K562 (cell line): ENCODE measurements at regions not wholly inside any gene's neighbourhood (a gene's known extent, or its start where the extent isn't known, plus 50 kb on each side); places are given as distances from the start of the nearest gene placed in this dataset.

Source experiments
- ATAC-seq: fragments of 200-7000 bp; cut with Tn5 transposase; 3 replicates; pipeline ENCODE4 v1.9.1; 2020; ENCODE audit warnings: moderate library complexity
- BruUV-seq: library from RNA; stranded (reverse); fragments of 400-500 nt; replicated peaks from 2 replicates; lab custom pipeline; 2021; lab: Mats Ljungman, UMichigan
- CTCF ChIA-PET: fragments of 300-600 bp; formaldehyde crosslinking; extraction: SDS; loops from one replicate; lab custom pipeline; 2021; ENCODE audit warnings: low intra/inter-chr PET ratio; lab: Yijun Ruan, JAX
- POLR2A ChIA-PET: fragments of 300-600, 350-650 bp; sonication (Branson Sonifier 250); formaldehyde crosslinking; extraction: SDS; loops from one replicate; lab custom pipeline; 2021; ENCODE audit warnings: antibody characterized with exemption, inconsistent platforms; lab: Yijun Ruan, JAX
- DNase-seq, 4 experiments: peaks; one replicate each; pipeline versions ENCODE4 v3.0.0 to v3.0.0-alpha.2; 2011 to 2018; ENCODE audit warnings: low spot score in 3 of 4, mixed read lengths in 3 of 4; ENCODE audit errors: extremely low read depth in 1 of 4
- FAIRE-seq: peaks from 2 replicates; lab custom pipeline; 2011; peaks lifted over from hg19 to GRCh38; lab: Jason Lieb, UNC
- H2AFZ ChIP-seq: 2 replicates; pipeline ENCODE4 v1.6.0; 2011; ENCODE audit warnings: low read depth, low read length, control low read depth, inconsistent platforms
- H3K27ac ChIP-seq: fragments of 200-600 bp; 3 replicates; pipeline ENCODE4 v1.8.0; 2011; ENCODE audit warnings: low read depth, mild to moderate bottlenecking, control low read depth, inconsistent platforms, low read length, moderate library complexity, mixed read lengths; ENCODE audit errors: extremely low read depth
- H3K27me3 ChIP-seq, 2 experiments: fragments of 300-600 bp in 1 of 2; 2 replicates in 1 of 2; 3 replicates in 1 of 2; pipeline versions ENCODE4 v1.6.0 to v1.8.0; 2011; ENCODE audit warnings: inconsistent platforms in 2 of 2, low read length in 2 of 2, mild to moderate bottlenecking in 1 of 2, mixed read lengths in 1 of 2, moderate library complexity in 1 of 2; ENCODE audit not compliant: control insufficient read depth in 2 of 2, insufficient read depth in 2 of 2
- H3K36me3 ChIP-seq: fragments of 300-600 bp; 3 replicates; pipeline ENCODE4 v1.8.0; 2011; ENCODE audit warnings: mild to moderate bottlenecking, low read length, inconsistent platforms; ENCODE audit not compliant: control insufficient read depth, insufficient read depth
- H3K4me1 ChIP-seq, 2 experiments: fragments of 200-600 bp in 1 of 2; replicated peaks in 1 of 2; 2 replicates in 1 of 2; 3 replicates in 1 of 2; pipeline versions ENCODE4 v1.5.1 to v1.8.0; 2011; ENCODE audit warnings: inconsistent platforms in 2 of 2, low read length in 2 of 2, mild to moderate bottlenecking in 1 of 2, mixed read lengths in 1 of 2, moderate library complexity in 1 of 2; ENCODE audit not compliant: control insufficient read depth in 2 of 2, insufficient read depth in 2 of 2
- H3K4me2 ChIP-seq: 2 replicates; pipeline ENCODE4 v1.6.1; 2011; ENCODE audit warnings: low read length, control low read depth, inconsistent platforms, mixed read lengths; ENCODE audit not compliant: insufficient read depth
- H3K4me3 ChIP-seq: fragments of 200-600 bp; sonication (generic), shearing (Covaris generic); 2 replicates; pipeline ENCODE4 v1.5.1; 2016; ENCODE audit warnings: control low read depth, inconsistent platforms
- H3K79me2 ChIP-seq: fragments of 200-600 bp; 3 replicates; pipeline ENCODE4 v1.8.0; 2011; ENCODE audit warnings: low read length, inconsistent platforms; ENCODE audit not compliant: control insufficient read depth, insufficient read depth
- H3K9ac ChIP-seq, 2 experiments: 2 replicates each; pipeline versions ENCODE4 v1.6.0 to v1.6.1; 2011; ENCODE audit warnings: low read depth in 2 of 2, low read length in 2 of 2, control low read depth in 1 of 2, inconsistent platforms in 1 of 2, mild to moderate bottlenecking in 1 of 2, mixed read lengths in 1 of 2; ENCODE audit not compliant: insufficient read depth in 1 of 2
- H3K9me1 ChIP-seq: one replicate; pipeline ENCODE4 v1.6.0; 2011; ENCODE audit warnings: inconsistent platforms, mild to moderate bottlenecking, low read length, moderate library complexity; ENCODE audit not compliant: control insufficient read depth, insufficient read depth
- H3K9me3 ChIP-seq: replicated peaks from 2 replicates; pipeline ENCODE4 v1.5.1; 2011; ENCODE audit warnings: low read depth, low read length, inconsistent platforms; ENCODE audit not compliant: control insufficient read depth, insufficient read depth
- H4K20me1 ChIP-seq: replicated peaks from 2 replicates; pipeline ENCODE4 v1.6.1; 2011; ENCODE audit warnings: low read length, inconsistent platforms, mixed read lengths; ENCODE audit not compliant: control insufficient read depth, insufficient read depth
- GATAD2A ChIP-seq: fragments of 450-650 bp; IDR thresholded peaks from 2 replicates; pipeline ENCODE4 v1.6.1; 2017
- GTF2E2 ChIP-seq: fragments of 200-800 bp; sonication (Bioruptor generic); IDR thresholded peaks from 2 replicates; pipeline ENCODE4 v1.6.1; 2016; ENCODE audit warnings: missing genetic modification characterization, missing compliant biosample characterization
- KDM5B ChIP-seq: fragments of 200-600 bp; sonication (generic); IDR thresholded peaks from 2 replicates; pipeline ENCODE4 v1.6.1; 2012; ENCODE audit warnings: low read depth, mild to moderate bottlenecking, moderate library complexity, low read length, control low read depth, inconsistent platforms; ENCODE audit not compliant: insufficient replicate concordance
- MYC ChIP-seq, 2 experiments: fragments of 250-450 bp in 1 of 2; sonication (Bioruptor Pico) in 1 of 2; IDR thresholded peaks; 2 replicates each; pipeline versions ENCODE4 v1.5.1 to v1.6.1; 2012 to 2021; ENCODE audit warnings: low read depth in 2 of 2, borderline replicate concordance in 1 of 2, improper control_type of control experiment in 1 of 2, low read length in 1 of 2, mild to moderate bottlenecking in 1 of 2, moderate library complexity in 1 of 2
- NR2C1 ChIP-seq, 2 experiments: fragments of 450-650 bp; IDR thresholded peaks; 2 replicates each; pipeline ENCODE4 v1.6.1; 2017; ENCODE audit warnings: mild to moderate bottlenecking in 2 of 2, antibody characterized with exemption in 1 of 2, inconsistent platforms in 1 of 2, missing compliant biosample characterization in 1 of 2, missing genetic modification characterization in 1 of 2
- RFX5 ChIP-seq: IDR thresholded peaks from 2 replicates; pipeline ENCODE4 v1.6.1; 2011; ENCODE audit warnings: low read depth, mild to moderate bottlenecking, improper control_type of control experiment, low read length
- SAFB2 ChIP-seq: fragments of 200-400 bp; formaldehyde crosslinking; IDR thresholded peaks from 2 replicates; pipeline ENCODE4 v1.6.1; 2018; ENCODE audit warnings: borderline replicate concordance, low read length, low read depth, moderate library complexity; ENCODE audit not compliant: severe bottlenecking
- SMAD3 ChIP-seq: fragments of 450-650 bp; formaldehyde crosslinking; conservative IDR thresholded peaks from 2 replicates; pipeline ENCODE4 v1.4.0; 2020; ENCODE audit warnings: mild to moderate bottlenecking
- TAF7 ChIP-seq: fragments of 450-650 bp; IDR thresholded peaks from 2 replicates; pipeline ENCODE4 v1.6.1; 2016; ENCODE audit warnings: missing genetic modification characterization, missing compliant biosample characterization
- ZFP36 ChIP-seq: fragments of 150-350 bp; IDR thresholded peaks from 2 replicates; pipeline ENCODE4 v1.6.1; 2018; ENCODE audit warnings: low read length, low read depth; ENCODE audit not compliant: partially characterized antibody
- ZNF431 ChIP-seq: sonication (generic); formaldehyde crosslinking; IDR thresholded peaks from 2 replicates; pipeline ENCODE4 v1.8.0; 2022; ENCODE audit warnings: mild to moderate bottlenecking, missing genetic modification reagents
- WGBS: fragments of 100-300 bp; shearing (Covaris generic); methylation state at CpG from one replicate; pipeline ENCODE4 v1.1.6; 2016; ENCODE audit warnings: low coverage, mixed read lengths; ENCODE audit not compliant: insufficient coverage; ENCODE audit errors: missing lambda C conversion rate; 5-methylcytosine and 5-hydroxymethylcytosine counted together
- in situ Hi-C: fragments of 300-500 bp; cut with MboI; formaldehyde crosslinking; loops from 4 replicates; pipeline ENCODE4 v1.15.0; 2018; ENCODE audit warnings: inconsistent platforms, mixed read lengths
- intact Hi-C: fragments of 100-400 bp; cut with micrococcal nuclease; formaldehyde crosslinking; loops from 2 replicates; pipeline ENCODE4 v1.14.2; 2022
- TF ChIP-seq, protein P1 (sequence below): conservative IDR thresholded peaks from 2 replicates; pipeline ENCODE4 v1.6.1; 2011; ENCODE audit warnings: low read depth, mild to moderate bottlenecking, low read length; ENCODE audit not compliant: control insufficient read depth
- TF ChIP-seq, protein P2 (sequence below): fragments of 250-450 bp; sonication (Bioruptor Pico); IDR thresholded peaks from 2 replicates; pipeline ENCODE4 v1.4.0; 2020
- TF ChIP-seq, protein P3 (sequence below): fragments of 450-650 bp; IDR thresholded peaks from 2 replicates; pipeline ENCODE4 v1.6.1; 2016; ENCODE audit warnings: low read depth, mild to moderate bottlenecking, moderate library complexity
- TF ChIP-seq, protein P4 (sequence below): fragments of 250-450 bp; sonication (Bioruptor Pico); IDR thresholded peaks from 2 replicates; pipeline ENCODE4 v1.5.0; 2021; ENCODE audit warnings: mild to moderate bottlenecking, moderate library complexity
- TF ChIP-seq, protein P5 (sequence below): sonication (generic); formaldehyde crosslinking; IDR thresholded peaks from 2 replicates; pipeline ENCODE4 v1.9.0; 2022; ENCODE audit warnings: mild to moderate bottlenecking, missing genetic modification reagents

DNA sequence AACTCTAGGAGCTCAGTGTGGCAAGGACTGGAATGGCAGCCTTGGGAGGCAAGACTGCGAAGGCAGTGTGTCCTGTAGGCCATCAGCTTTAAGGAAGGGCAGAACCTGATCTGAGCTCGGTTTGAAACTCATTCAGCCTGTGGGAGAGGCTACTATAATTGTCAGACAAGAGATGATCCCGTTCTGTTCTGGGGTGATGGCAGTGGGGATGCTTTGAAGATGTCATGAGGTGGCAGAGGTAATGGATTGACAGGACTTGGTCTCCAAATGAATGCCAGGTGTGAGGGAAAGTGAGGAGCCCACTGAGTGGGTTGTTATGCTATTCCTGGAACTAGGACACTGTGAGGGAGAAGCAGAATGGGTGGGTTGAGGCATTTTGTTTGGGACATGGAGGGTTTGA is 144.9 kb downstream of the PJA1 start:
- no peaks in the 10 kb centered on the region for H3K27me3 ChIP-seq
- in situ Hi-C loops, result no loop called here
- no peaks in the 10 kb centered on the region for H3K79me2 ChIP-seq
- no peak overlapping the region for H2AFZ ChIP-seq
- no peak overlapping the region for H3K9ac ChIP-seq
- no peak for FAIRE-seq
- H4K20me1 ChIP-seq, result peaks cover 4% of the 10 kb centered on the region; the same call in 1 of the 2 replicates
- WGBS, result 0% methylated on average over 3 of the region's 3 CpGs
- no peaks in the 10 kb centered on the region for H3K9me3 ChIP-seq
- BruUV-seq, result no TSS peak
- no peak overlapping the region for H3K4me2 ChIP-seq
- no peak overlapping the region for H3K27ac ChIP-seq
- intact Hi-C loops, result no loop called here
- H3K9me1 ChIP-seq, result no peaks in the 10 kb centered on the region
- no peak for DNase-seq
- ATAC-seq, result no peak
- H3K4me1 ChIP-seq, result no peaks in the 10 kb centered on the region
- ChIA-PET CTCF (no interaction called here), POLR2A (interaction anchor here (0.6 to 0.7 kb wide), 2 partner anchors 27 to 139 kb away, joined by 3 read pairs; no protein-coding TSS in a partner anchor)
- no peak overlapping the region for H3K4me3 ChIP-seq
- no peaks in the 10 kb centered on the region for H3K36me3 ChIP-seq
- no peak for TF ChIP-seq GTF2E2
- TF ChIP-seq, protein P1, sequence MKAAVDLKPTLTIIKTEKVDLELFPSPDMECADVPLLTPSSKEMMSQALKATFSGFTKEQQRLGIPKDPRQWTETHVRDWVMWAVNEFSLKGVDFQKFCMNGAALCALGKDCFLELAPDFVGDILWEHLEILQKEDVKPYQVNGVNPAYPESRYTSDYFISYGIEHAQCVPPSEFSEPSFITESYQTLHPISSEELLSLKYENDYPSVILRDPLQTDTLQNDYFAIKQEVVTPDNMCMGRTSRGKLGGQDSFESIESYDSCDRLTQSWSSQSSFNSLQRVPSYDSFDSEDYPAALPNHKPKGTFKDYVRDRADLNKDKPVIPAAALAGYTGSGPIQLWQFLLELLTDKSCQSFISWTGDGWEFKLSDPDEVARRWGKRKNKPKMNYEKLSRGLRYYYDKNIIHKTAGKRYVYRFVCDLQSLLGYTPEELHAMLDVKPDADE, result no peak
- no peak for TF ChIP-seq TAF7 (tag)
- TF ChIP-seq GATAD2A, result no peak
- TF ChIP-seq SMAD3 (CRISPR knock-in tag), result no peak
- no peak for TF ChIP-seq ZNF431 (CRISPR knock-in tag)
- no peak for TF ChIP-seq KDM5B
- TF ChIP-seq, protein P2, sequence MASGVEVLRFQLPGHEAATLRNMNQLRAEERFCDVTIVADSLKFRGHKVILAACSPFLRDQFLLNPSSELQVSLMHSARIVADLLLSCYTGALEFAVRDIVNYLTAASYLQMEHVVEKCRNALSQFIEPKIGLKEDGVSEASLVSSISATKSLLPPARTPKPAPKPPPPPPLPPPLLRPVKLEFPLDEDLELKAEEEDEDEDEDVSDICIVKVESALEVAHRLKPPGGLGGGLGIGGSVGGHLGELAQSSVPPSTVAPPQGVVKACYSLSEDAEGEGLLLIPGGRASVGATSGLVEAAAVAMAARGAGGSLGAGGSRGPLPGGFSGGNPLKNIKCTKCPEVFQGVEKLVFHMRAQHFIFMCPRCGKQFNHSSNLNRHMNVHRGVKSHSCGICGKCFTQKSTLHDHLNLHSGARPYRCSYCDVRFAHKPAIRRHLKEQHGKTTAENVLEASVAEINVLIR (CRISPR knock-in tag), result no peak
- TF ChIP-seq, protein P3, sequence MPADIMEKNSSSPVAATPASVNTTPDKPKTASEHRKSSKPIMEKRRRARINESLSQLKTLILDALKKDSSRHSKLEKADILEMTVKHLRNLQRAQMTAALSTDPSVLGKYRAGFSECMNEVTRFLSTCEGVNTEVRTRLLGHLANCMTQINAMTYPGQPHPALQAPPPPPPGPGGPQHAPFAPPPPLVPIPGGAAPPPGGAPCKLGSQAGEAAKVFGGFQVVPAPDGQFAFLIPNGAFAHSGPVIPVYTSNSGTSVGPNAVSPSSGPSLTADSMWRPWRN, result no peak
- TF ChIP-seq NR2C1 (IDR thresholded peaks at IDR 0.05), result no peak
- TF ChIP-seq NR2C1 (tag; IDR thresholded peaks at IDR 0.05), result no peak
- TF ChIP-seq ZFP36, result no peak
- no peak for TF ChIP-seq RFX5
- TF ChIP-seq SAFB2, result no peak
- TF ChIP-seq, protein P4, sequence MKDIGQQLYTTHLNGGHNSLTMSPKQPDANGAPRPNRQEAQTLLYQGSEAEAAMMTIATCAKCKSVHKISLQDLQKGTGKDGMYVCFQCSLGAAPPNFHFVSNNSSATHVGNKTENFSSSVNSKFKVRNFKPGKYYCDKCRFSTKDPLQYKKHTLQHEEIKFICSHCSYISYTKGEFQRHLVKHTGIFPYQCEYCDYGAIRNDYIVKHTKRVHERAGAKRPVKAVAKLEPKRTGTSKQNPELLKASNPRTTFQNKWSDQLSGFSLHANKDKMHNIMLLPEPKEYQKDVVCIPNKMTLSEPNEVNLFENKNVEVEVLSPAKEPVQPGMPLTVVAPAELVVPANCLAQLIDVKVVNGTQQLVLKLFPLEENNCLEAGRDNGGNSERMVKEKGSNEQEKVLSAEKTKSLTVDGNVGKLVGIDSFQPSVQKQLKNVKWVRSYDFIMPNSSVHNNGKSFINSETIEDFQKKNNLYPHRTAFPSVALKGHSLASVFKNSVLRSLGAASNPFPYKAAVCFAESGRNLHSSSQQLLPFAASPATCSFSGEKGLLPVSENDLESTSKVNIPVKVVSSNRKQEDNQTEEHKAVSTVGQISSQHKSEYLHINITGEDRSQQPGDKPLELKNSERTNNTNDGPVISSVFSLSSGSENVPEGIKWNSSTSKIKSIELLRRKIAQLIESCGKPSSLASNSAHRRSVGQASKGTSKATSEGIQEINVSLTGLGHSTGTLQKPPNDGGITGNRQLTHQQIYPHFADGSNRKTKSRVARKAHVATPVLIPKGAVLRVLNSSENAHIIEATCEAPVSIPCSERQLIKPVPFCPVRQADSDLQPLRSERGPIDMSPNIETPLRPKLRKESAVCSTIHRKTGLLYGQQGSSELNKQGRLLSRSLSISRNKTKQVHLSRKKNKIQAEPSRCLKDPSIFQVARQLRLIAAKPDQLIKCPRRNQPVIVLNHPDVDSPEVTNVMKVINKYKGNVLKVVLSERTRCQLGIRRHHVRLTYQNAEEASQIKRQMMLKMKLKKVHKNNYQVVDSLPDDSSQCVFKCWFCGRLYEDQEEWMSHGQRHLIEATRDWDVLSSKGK (CRISPR knock-in tag), result no peak
- TF ChIP-seq, protein P5, sequence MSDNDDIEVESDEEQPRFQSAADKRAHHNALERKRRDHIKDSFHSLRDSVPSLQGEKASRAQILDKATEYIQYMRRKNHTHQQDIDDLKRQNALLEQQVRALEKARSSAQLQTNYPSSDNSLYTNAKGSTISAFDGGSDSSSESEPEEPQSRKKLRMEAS (CRISPR knock-in tag), result no peak
- TF ChIP-seq MYC (IDR thresholded peaks at IDR 0.05; ENCODE audit: low read depth, low read length), result no peak
- no peak for TF ChIP-seq MYC (CRISPR knock-in tag; IDR thresholded peaks at IDR 0.05; ENCODE audit: borderline replicate concordance, low read depth)
